Esophagus squamous epithelium (tissue), 4 donors: ENCODE measurements at regions not wholly inside any gene's neighbourhood (a gene's known extent, or its start where the extent isn't known, plus 50 kb on each side); places are given as distances from the start of the nearest gene placed in this dataset.

Experiments
- POLR2A ChIP-seq, 4 donors: fragments of 450-650 bp; IDR thresholded peaks; one replicate each; pipeline ENCODE4 v1.6.1; 2017; ENCODE audit warnings: antibody characterized with exemption in 4 of 4, mild to moderate bottlenecking in 4 of 4, moderate library complexity in 3 of 4
- TF ChIP-seq, protein P1 (sequence below), 6 experiments: fragments of 450-650 bp in 4 of 6; fragments of 200-600 bp in 2 of 6; sonication (generic) in 2 of 6; IDR thresholded peaks; one replicate each; pipeline ENCODE4 v1.5.1; 2016 to 2019; ENCODE audit warnings: antibody characterized with exemption in 6 of 6, mild to moderate bottlenecking in 4 of 6, moderate library complexity in 4 of 6

DNA sequence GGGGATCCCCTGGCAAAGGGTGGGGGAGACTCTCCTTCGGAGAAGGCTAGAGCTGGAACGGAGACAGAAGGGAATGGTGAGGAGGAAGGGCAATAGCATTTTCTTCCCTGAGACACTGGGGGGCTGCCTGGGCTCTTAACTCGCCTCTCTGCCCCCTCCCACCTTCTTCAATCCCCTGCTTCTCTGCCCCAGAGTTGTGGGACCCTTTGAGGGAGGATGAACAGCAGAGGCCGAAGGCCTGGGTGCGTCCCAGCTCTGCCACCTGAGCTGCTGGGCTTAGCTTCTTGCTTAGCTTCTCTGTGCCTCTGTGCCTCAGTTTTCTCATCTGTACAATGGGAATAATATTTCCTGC, 72.4 kb downstream of the RTL6 start:
- TF ChIP-seq, protein P1, sequence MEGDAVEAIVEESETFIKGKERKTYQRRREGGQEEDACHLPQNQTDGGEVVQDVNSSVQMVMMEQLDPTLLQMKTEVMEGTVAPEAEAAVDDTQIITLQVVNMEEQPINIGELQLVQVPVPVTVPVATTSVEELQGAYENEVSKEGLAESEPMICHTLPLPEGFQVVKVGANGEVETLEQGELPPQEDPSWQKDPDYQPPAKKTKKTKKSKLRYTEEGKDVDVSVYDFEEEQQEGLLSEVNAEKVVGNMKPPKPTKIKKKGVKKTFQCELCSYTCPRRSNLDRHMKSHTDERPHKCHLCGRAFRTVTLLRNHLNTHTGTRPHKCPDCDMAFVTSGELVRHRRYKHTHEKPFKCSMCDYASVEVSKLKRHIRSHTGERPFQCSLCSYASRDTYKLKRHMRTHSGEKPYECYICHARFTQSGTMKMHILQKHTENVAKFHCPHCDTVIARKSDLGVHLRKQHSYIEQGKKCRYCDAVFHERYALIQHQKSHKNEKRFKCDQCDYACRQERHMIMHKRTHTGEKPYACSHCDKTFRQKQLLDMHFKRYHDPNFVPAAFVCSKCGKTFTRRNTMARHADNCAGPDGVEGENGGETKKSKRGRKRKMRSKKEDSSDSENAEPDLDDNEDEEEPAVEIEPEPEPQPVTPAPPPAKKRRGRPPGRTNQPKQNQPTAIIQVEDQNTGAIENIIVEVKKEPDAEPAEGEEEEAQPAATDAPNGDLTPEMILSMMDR (IDR thresholded peaks at IDR 0.05) = no peak
- no peak for TF ChIP-seq POLR2A (IDR thresholded peaks at IDR 0.05)
